MM.1S (cell line): ENCODE measurements at regions not wholly inside any gene's neighbourhood (a gene's known extent, or its start where the extent isn't known, plus 50 kb on each side); places are given as distances from the start of the nearest gene placed in this dataset.

Experiments
- CTCF ChIP-seq: fragments of 300-600 bp; sonication (generic); IDR thresholded peaks from 2 replicates; pipeline ENCODE4 v1.5.1; 2016; ENCODE audit warnings: antibody characterized with exemption, low read length, mixed read lengths
- EZH2 ChIP-seq: fragments of 300-600 bp; sonication (generic); optimal IDR thresholded peaks from 2 replicates; pipeline ENCODE3; 2017; ENCODE audit warnings: low read depth, mild to moderate bottlenecking, antibody characterized with exemption, low read length, mixed read lengths

GRCh38 chr1:101399222-101399621 is 162.4 kb downstream of the S1PR1 start:
- TF ChIP-seq CTCF (no peak), EZH2 (no peak)
